Brain microvascular endothelial cell (primary cell): ENCODE measurements at regions not wholly inside any gene's neighbourhood (a gene's known extent, or its start where the extent isn't known, plus 50 kb on each side); places are given as distances from the start of the nearest gene placed in this dataset.
"Not testable (repeated sequence)": the region's sequence is repeated elsewhere in the genome, so short reads cannot be mapped to it uniquely, and the experiment has no call there.

ENCODE experiments used
- DNase-seq: peaks from one replicate; pipeline ENCODE4 v3.0.0-alpha.2; 2020
- H3K27ac ChIP-seq: fragments of 250-450 bp; sonication (Bioruptor Pico); 2 replicates; pipeline ENCODE4 v1.5.1; 2020; ENCODE audit warnings: mild to moderate bottlenecking, moderate library complexity
- H3K27me3 ChIP-seq: fragments of 250-450 bp; sonication (Bioruptor Pico); replicated peaks from 2 replicates; pipeline ENCODE4 v1.5.1; 2020; ENCODE audit warnings: mild to moderate bottlenecking
- H3K36me3 ChIP-seq: fragments of 250-450 bp; sonication (Bioruptor Pico); replicated peaks from 2 replicates; pipeline ENCODE4 v1.5.1; 2020; ENCODE audit warnings: mild to moderate bottlenecking
- H3K4me3 ChIP-seq: 2 replicates; pipeline ENCODE4 v1.5.1; 2011; ENCODE audit warnings: low read depth, mild to moderate bottlenecking, control low read depth, low read length, moderate library complexity
- CTCF ChIP-seq: IDR thresholded peaks from 2 replicates; pipeline ENCODE4 v1.5.1; 2011; ENCODE audit warnings: low read depth, mild to moderate bottlenecking, moderate library complexity, low read length, control low read depth, inconsistent platforms; ENCODE audit errors: missing control alignments
- in situ Hi-C: cut with HindIII; loops from 2 replicates; pipeline ENCODE4 v1.10.0; 2017; ENCODE audit warnings: low sequenced_read_pairs, low pct_ligation_motif_present

GRCh38 chr17:69695646-69696045 lies 281.1 kb downstream of the MAP2K6 start:
- DNase-seq, result no peak
- no peak overlapping the region for H3K27ac ChIP-seq
- in situ Hi-C loops, result no loop called here
- TF ChIP-seq CTCF, result no peak
- no peak overlapping the region for H3K4me3 ChIP-seq
- H3K36me3 ChIP-seq, result no peaks in the 10 kb centered on the region
- no peaks in the 10 kb centered on the region for H3K27me3 ChIP-seq

- no peak overlapping the region for H3K27ac ChIP-seq
- no peak overlapping the region for H3K4me3 ChIP-seq
- DNase-seq, result no peak
- TF ChIP-seq CTCF, result no peak
- no peaks in the 10 kb centered on the region for H3K36me3 ChIP-seq
- in situ Hi-C loops, result no loop called here
- no peaks in the 10 kb centered on the region for H3K27me3 ChIP-seq
Measured at GRCh38 chr17:69696650-69697049, 282.2 kb downstream of the MAP2K6 start.

GRCh38 chr17:69698352-69698751 lies 283.9 kb downstream of the MAP2K6 start:
- H3K36me3 ChIP-seq, H3K27ac ChIP-seq, DNase-seq, in situ Hi-C loops, H3K4me3 ChIP-seq, H3K27me3 ChIP-seq: not testable (repeated sequence)

GRCh38 chr17:69702078-69702477 lies 287.6 kb downstream of the MAP2K6 start:
- no peaks in the 10 kb centered on the region for H3K27me3 ChIP-seq
- no peak overlapping the region for H3K27ac ChIP-seq
- H3K4me3 ChIP-seq, result no peak overlapping the region
- in situ Hi-C loops, result no loop called here
- H3K36me3 ChIP-seq, result no peaks in the 10 kb centered on the region
- TF ChIP-seq CTCF, result no peak
- no peak for DNase-seq

GRCh38 chr17:69703751-69704150 lies 289.3 kb downstream of the MAP2K6 start:
- in situ Hi-C loops, result no loop called here
- Histone ChIP-seq H3K36me3 (no peaks in the 10 kb centered on the region), H3K27ac (no peak overlapping the region), H3K27me3 (no peaks in the 10 kb centered on the region), H3K4me3 (no peak overlapping the region)
- DNase-seq, result no peak
- TF ChIP-seq CTCF, result no peak

GRCh38 chr17:69704935-69705334 lies 290.4 kb downstream of the MAP2K6 start:
- Histone ChIP-seq H3K27ac (no peak overlapping the region), H3K27me3 (no peaks in the 10 kb centered on the region), H3K4me3 (no peak overlapping the region), H3K36me3 (no peaks in the 10 kb centered on the region)
- in situ Hi-C loops, result no loop called here
- TF ChIP-seq CTCF, result no peak
- DNase-seq, result no peak
